KOPT-K1 (cell line): ENCODE measurements at regions not wholly inside any gene's neighbourhood (a gene's known extent, or its start where the extent isn't known, plus 50 kb on each side); places are given as distances from the start of the nearest gene placed in this dataset.
A peak's percentile ranks its signal among the peaks of the same experiment; 100 is the strongest.

Experiments used
- H3K27ac ChIP-seq: fragments of 200-600 bp; sonication (generic); 2 replicates; pipeline ENCODE4 v1.5.1; 2016; ENCODE audit warnings: antibody characterized with exemption, mild to moderate bottlenecking, low read depth, low read length; ENCODE audit not compliant: poor library complexity, severe bottlenecking
- H3K36me3 ChIP-seq: fragments of 200-600 bp; sonication (generic); 2 replicates; pipeline ENCODE4 v1.5.1; 2017; ENCODE audit warnings: antibody characterized with exemption, mild to moderate bottlenecking, low read length, moderate library complexity; ENCODE audit not compliant: insufficient read depth
- H3K9me3 ChIP-seq: fragments of 200-600 bp; sonication (generic); 2 replicates; pipeline ENCODE4 v1.5.1; 2017; ENCODE audit warnings: antibody characterized with exemption, low read length, mild to moderate bottlenecking; ENCODE audit not compliant: insufficient read depth, poor library complexity, severe bottlenecking

GRCh38 chr3:72560846-72561675 lies 287.2 kb downstream of the SHQ1 start:
- Histone ChIP-seq H3K36me3 (no peaks in the 10 kb centered on the region), H3K27ac (no peak overlapping the region), H3K9me3 (no peaks in the 10 kb centered on the region)

GRCh38 chr3:72559385-72559784 lies 288.9 kb downstream of the SHQ1 start:
- Histone ChIP-seq H3K27ac (no peak overlapping the region), H3K9me3 (no peaks in the 10 kb centered on the region), H3K36me3 (no peaks in the 10 kb centered on the region)

GRCh38 chr3:72558001-72558400 lies 290.2 kb downstream of the SHQ1 start:
- H3K36me3 ChIP-seq, result no peaks in the 10 kb centered on the region
- no peak overlapping the region for H3K27ac ChIP-seq
- H3K9me3 ChIP-seq, result no peaks in the 10 kb centered on the region

- H3K9me3 ChIP-seq, result no peaks in the 10 kb centered on the region
- no peak overlapping the region for H3K27ac ChIP-seq
- H3K36me3 ChIP-seq, result no peaks in the 10 kb centered on the region
These were observed 292.5 kb downstream of the SHQ1 start for GRCh38 chr3:72555714-72556113.

GRCh38 chr3:72554689-72555088 lies 293.6 kb downstream of the SHQ1 start:
- Histone ChIP-seq H3K36me3 (no peaks in the 10 kb centered on the region), H3K9me3 (no peaks in the 10 kb centered on the region)

GRCh38 chr3:72553298-72553697 lies 294.9 kb downstream of the SHQ1 start:
- no peaks in the 10 kb centered on the region for H3K36me3 ChIP-seq
- no peaks in the 10 kb centered on the region for H3K9me3 ChIP-seq
- H3K27ac ChIP-seq, result no peak overlapping the region

More at GRCh38 chr3:72554689-72555088, 293.6 kb downstream of the SHQ1 start:
- H3K27ac ChIP-seq, result no peak overlapping the region

- H3K9me3 ChIP-seq, result no peaks in the 10 kb centered on the region
- no peaks in the 10 kb centered on the region for H3K36me3 ChIP-seq
- no peak overlapping the region for H3K27ac ChIP-seq
These were observed 297.5 kb downstream of the SHQ1 start for GRCh38 chr3:72550582-72551262.

- Histone ChIP-seq H3K9me3 (no peaks in the 10 kb centered on the region), H3K27ac (peak overlapping the region; percentile 35), H3K36me3 (no peaks in the 10 kb centered on the region)
These were observed 298.3 kb downstream of the SHQ1 start for GRCh38 chr3:72549761-72550581.

GRCh38 chr3:72548981-72549380 lies 299.3 kb downstream of the SHQ1 start:
- no peak overlapping the region for H3K27ac ChIP-seq
- H3K9me3 ChIP-seq, result no peaks in the 10 kb centered on the region
- H3K36me3 ChIP-seq, result no peaks in the 10 kb centered on the region

- no peak overlapping the region for H3K27ac ChIP-seq
- H3K36me3 ChIP-seq, result no peaks in the 10 kb centered on the region
- H3K9me3 ChIP-seq, result no peaks in the 10 kb centered on the region
These were observed 299.8 kb downstream of the SHQ1 start for GRCh38 chr3:72548461-72548860.

GRCh38 chr3:72547183-72547582 lies 301.1 kb downstream of the SHQ1 start:
- Histone ChIP-seq H3K9me3 (no peaks in the 10 kb centered on the region), H3K27ac (no peak overlapping the region)

GRCh38 chr3:72544239-72544638 lies 304.0 kb downstream of the SHQ1 start:
- Histone ChIP-seq H3K9me3 (peaks cover 7% of the 10 kb centered on the region), H3K36me3 (no peaks in the 10 kb centered on the region), H3K27ac (no peak overlapping the region)

More at GRCh38 chr3:72547183-72547582, 301.1 kb downstream of the SHQ1 start:
- no peaks in the 10 kb centered on the region for H3K36me3 ChIP-seq

GRCh38 chr3:72543246-72543645 lies 305.0 kb downstream of the SHQ1 start:
- Histone ChIP-seq H3K27ac (no peak overlapping the region), H3K36me3 (no peaks in the 10 kb centered on the region), H3K9me3 (peaks cover 7% of the 10 kb centered on the region)

- Histone ChIP-seq H3K27ac (no peak overlapping the region), H3K36me3 (no peaks in the 10 kb centered on the region)
These were observed 305.5 kb downstream of the SHQ1 start for GRCh38 chr3:72542781-72543180.

GRCh38 chr3:72539856-72540255 lies 308.4 kb downstream of the SHQ1 start:
- peaks cover 7% of the 10 kb centered on the region for H3K9me3 ChIP-seq
- no peak overlapping the region for H3K27ac ChIP-seq
- no peaks in the 10 kb centered on the region for H3K36me3 ChIP-seq

More at GRCh38 chr3:72542781-72543180, 305.5 kb downstream of the SHQ1 start:
- peaks cover 7% of the 10 kb centered on the region for H3K9me3 ChIP-seq
